HG03108 (cell line): ENCODE measurements at regions not wholly inside any gene's neighbourhood (a gene's known extent, or its start where the extent isn't known, plus 50 kb on each side); places are given as distances from the start of the nearest gene placed in this dataset.

Source experiments
- ATAC-seq: cut with Tn5 transposase; IDR thresholded peaks from one replicate; pipeline ENCODE4 v1.9.1; 2021; ENCODE audit warnings: moderate library complexity; ENCODE audit not compliant: unreplicated experiment

GRCh38 chr18:2087877-2088673 lies 483.2 kb downstream of the METTL4 start:
- no peak for ATAC-seq

GRCh38 chr18:2089396-2089795 lies 481.9 kb downstream of the METTL4 start:
- no peak for ATAC-seq

- ATAC-seq = no peak
Measured at GRCh38 chr18:2091937-2092336, 479.4 kb downstream of the METTL4 start.

GRCh38 chr18:2096551-2096950 lies 474.8 kb downstream of the METTL4 start:
- no peak for ATAC-seq

- no peak for ATAC-seq
Measured at GRCh38 chr18:2100694-2101213, 470.6 kb downstream of the METTL4 start.

- ATAC-seq = peak; percentile 66
Measured at GRCh38 chr18:2102022-2102421, 469.3 kb downstream of the METTL4 start.

- ATAC-seq = no peak
Measured at GRCh38 chr18:2103299-2103698, 468.0 kb downstream of the METTL4 start.

GRCh38 chr18:2104620-2105462 lies 466.5 kb downstream of the METTL4 start:
- no peak for ATAC-seq

- no peak for ATAC-seq
Measured at GRCh38 chr18:2108591-2108990, 462.7 kb downstream of the METTL4 start.

- no peak for ATAC-seq
Measured at GRCh38 chr18:2111456-2111855, 459.8 kb downstream of the METTL4 start.

- ATAC-seq = no peak
Measured at GRCh38 chr18:2112435-2113045, 458.8 kb downstream of the METTL4 start.

GRCh38 chr18:2114289-2114688 lies 457.0 kb downstream of the METTL4 start:
- ATAC-seq = no peak

- ATAC-seq = no peak
Measured at GRCh38 chr18:2114765-2115164, 456.5 kb downstream of the METTL4 start.

- no peak for ATAC-seq
Measured at GRCh38 chr18:2121224-2121623, 450.1 kb downstream of the METTL4 start.

- ATAC-seq = no peak
Measured at GRCh38 chr18:2123077-2123476, 448.2 kb downstream of the METTL4 start.

GRCh38 chr18:2134364-2134763 lies 436.9 kb downstream of the METTL4 start:
- ATAC-seq = no peak

GRCh38 chr18:2135309-2135708 lies 436.0 kb downstream of the METTL4 start:
- no peak for ATAC-seq

GRCh38 chr18:2138552-2138951 lies 432.8 kb downstream of the METTL4 start:
- no peak for ATAC-seq

- ATAC-seq = no peak
Measured at GRCh38 chr18:2139691-2140090, 431.6 kb downstream of the METTL4 start.

GRCh38 chr18:2143636-2144035 lies 427.7 kb downstream of the METTL4 start:
- no peak for ATAC-seq

- ATAC-seq = no peak
Measured at GRCh38 chr18:2144811-2145210, 426.5 kb downstream of the METTL4 start.
